ENCODE measurements at regions not wholly inside any gene's neighbourhood (a gene's known extent, or its start where the extent isn't known, plus 50 kb on each side); places are given as distances from the start of the nearest gene placed in this dataset.
"Not testable (repeated sequence)": the region's sequence is repeated elsewhere in the genome, so short reads cannot be mapped to it uniquely, and the experiment has no call there.

GRCh38 chr12:54799966-54800365 is 54.4 kb upstream of the MUCL1 start:
- not testable (repeated sequence) for H3K27ac ChIP-seq; H3K27me3 ChIP-seq (replicated peaks); H3K4me1 ChIP-seq (replicated peaks); H3K4me3 ChIP-seq; H3K9me3 ChIP-seq (replicated peaks); DNase-seq (ENCODE audit: low read depth in 1 of 2, low spot score in 2 of 2); H3K36me3 ChIP-seq

- H3K4me1 ChIP-seq (replicated peaks), result no peaks in the 10 kb centered on the region
- no peak overlapping the region for H3K4me3 ChIP-seq
- H3K27ac ChIP-seq, result no peak overlapping the region
- H3K27me3 ChIP-seq (replicated peaks), result no peaks in the 10 kb centered on the region
- H3K36me3 ChIP-seq, result no peaks in the 10 kb centered on the region
- no peak for DNase-seq (ENCODE audit: low read depth in 1 of 2, low spot score in 2 of 2)
- no peaks in the 10 kb centered on the region for H3K9me3 ChIP-seq (replicated peaks)
These were observed 55.7 kb upstream of the MUCL1 start for GRCh38 chr12:54798651-54799050.

GRCh38 chr12:54796991-54797390 is 57.3 kb upstream of the MUCL1 start:
- DNase-seq (ENCODE audit: low read depth in 1 of 2, low spot score in 2 of 2), result no peak
- no peak overlapping the region for H3K27ac ChIP-seq
- H3K4me1 ChIP-seq (replicated peaks), result no peaks in the 10 kb centered on the region
- H3K9me3 ChIP-seq (replicated peaks), result no peaks in the 10 kb centered on the region
- H3K4me3 ChIP-seq, result no peak overlapping the region
- no peaks in the 10 kb centered on the region for H3K36me3 ChIP-seq
- H3K27me3 ChIP-seq (replicated peaks), result no peaks in the 10 kb centered on the region

GRCh38 chr12:54795644-54796043 is 58.7 kb upstream of the MUCL1 start:
- H3K27me3 ChIP-seq (replicated peaks), result no peaks in the 10 kb centered on the region
- no peaks in the 10 kb centered on the region for H3K4me1 ChIP-seq (replicated peaks)
- DNase-seq (ENCODE audit: low read depth in 1 of 2, low spot score in 2 of 2), result no peak
- H3K9me3 ChIP-seq (replicated peaks), result no peaks in the 10 kb centered on the region
- no peak overlapping the region for H3K4me3 ChIP-seq
- no peak overlapping the region for H3K27ac ChIP-seq
- H3K36me3 ChIP-seq, result no peaks in the 10 kb centered on the region

GRCh38 chr12:54786081-54786480 is 68.2 kb upstream of the MUCL1 start:
- Histone ChIP-seq H3K27ac (no peak overlapping the region), H3K4me1 (replicated peaks) (no peaks in the 10 kb centered on the region), H3K4me3 (no peak overlapping the region), H3K27me3 (replicated peaks) (no peaks in the 10 kb centered on the region), H3K36me3 (no peaks in the 10 kb centered on the region), H3K9me3 (replicated peaks) (no peaks in the 10 kb centered on the region)
- no peak for DNase-seq (ENCODE audit: low read depth in 1 of 2, low spot score in 2 of 2)

- Histone ChIP-seq H3K4me3 (no peak overlapping the region), H3K36me3 (no peaks in the 10 kb centered on the region), H3K27ac (no peak overlapping the region), H3K4me1 (replicated peaks) (no peaks in the 10 kb centered on the region), H3K9me3 (replicated peaks) (no peaks in the 10 kb centered on the region), H3K27me3 (replicated peaks) (no peaks in the 10 kb centered on the region)
- DNase-seq (ENCODE audit: low read depth in 1 of 2, low spot score in 2 of 2), result no peak
These were observed 70.2 kb upstream of the MUCL1 start for GRCh38 chr12:54784115-54784514.

- H3K4me1 ChIP-seq (replicated peaks); H3K9me3 ChIP-seq (replicated peaks); DNase-seq (ENCODE audit: low read depth in 1 of 2, low spot score in 2 of 2): not testable (repeated sequence)
These were observed 77.3 kb upstream of the MUCL1 start for GRCh38 chr12:54777031-54777430.

GRCh38 chr12:54773593-54773992 is 80.7 kb upstream of the MUCL1 start:
- no peaks in the 10 kb centered on the region for H3K4me1 ChIP-seq (replicated peaks)
- no peak for DNase-seq (ENCODE audit: low read depth in 1 of 2, low spot score in 2 of 2)
- no peaks in the 10 kb centered on the region for H3K9me3 ChIP-seq (replicated peaks)
- no peak overlapping the region for H3K4me3 ChIP-seq
- H3K36me3 ChIP-seq, result no peaks in the 10 kb centered on the region
- 0 out of 2 replicates have a peak, but pooled peaks cover 2% of the 10 kb centered on the region for H3K27me3 ChIP-seq (replicated peaks)
- H3K27ac ChIP-seq, result no peak overlapping the region

More at GRCh38 chr12:54777031-54777430, 77.3 kb upstream of the MUCL1 start:
- H3K4me3 ChIP-seq; H3K27ac ChIP-seq; H3K36me3 ChIP-seq; H3K27me3 ChIP-seq (replicated peaks): not testable (repeated sequence)

- H3K9me3 ChIP-seq (replicated peaks), result no peaks in the 10 kb centered on the region
- H3K27me3 ChIP-seq (replicated peaks), result no peaks in the 10 kb centered on the region
- H3K27ac ChIP-seq, result no peak overlapping the region
- no peaks in the 10 kb centered on the region for H3K36me3 ChIP-seq
- no peak overlapping the region for H3K4me3 ChIP-seq
- H3K4me1 ChIP-seq (replicated peaks), result no peaks in the 10 kb centered on the region
- DNase-seq (ENCODE audit: low read depth in 1 of 2, low spot score in 2 of 2), result no peak
These were observed 88.7 kb upstream of the MUCL1 start for GRCh38 chr12:54765652-54766051.

GRCh38 chr12:54762390-54762789 is 91.9 kb upstream of the MUCL1 start:
- DNase-seq (ENCODE audit: low read depth in 1 of 2, low spot score in 2 of 2), result no peak
- Histone ChIP-seq H3K36me3 (no peaks in the 10 kb centered on the region), H3K4me3 (no peak overlapping the region), H3K27ac (no peak overlapping the region), H3K9me3 (replicated peaks) (no peaks in the 10 kb centered on the region), H3K4me1 (replicated peaks) (no peaks in the 10 kb centered on the region), H3K27me3 (replicated peaks) (no peaks in the 10 kb centered on the region)

GRCh38 chr12:54759751-54760150 is 94.6 kb upstream of the MUCL1 start:
- DNase-seq (ENCODE audit: low read depth in 1 of 2, low spot score in 2 of 2), result no peak
- H3K27me3 ChIP-seq (replicated peaks), result no peaks in the 10 kb centered on the region
- no peaks in the 10 kb centered on the region for H3K36me3 ChIP-seq
- H3K4me1 ChIP-seq (replicated peaks), result no peaks in the 10 kb centered on the region
- H3K27ac ChIP-seq, result no peak overlapping the region
- H3K9me3 ChIP-seq (replicated peaks), result no peaks in the 10 kb centered on the region
- no peak overlapping the region for H3K4me3 ChIP-seq

GRCh38 chr12:54751493-54751892 is 102.8 kb upstream of the MUCL1 start:
- no peaks in the 10 kb centered on the region for H3K36me3 ChIP-seq
- no peaks in the 10 kb centered on the region for H3K4me1 ChIP-seq (replicated peaks)
- no peak for DNase-seq (ENCODE audit: low read depth in 1 of 2, low spot score in 2 of 2)
- no peak overlapping the region for H3K27ac ChIP-seq
- H3K4me3 ChIP-seq, result no peak overlapping the region
- H3K9me3 ChIP-seq (replicated peaks), result no peaks in the 10 kb centered on the region
- no peaks in the 10 kb centered on the region; the same call in 1 of the 2 replicates for H3K27me3 ChIP-seq (replicated peaks)

GRCh38 chr12:54749191-54749818 is 101.1 kb upstream of the DCD start:
- DNase-seq (ENCODE audit: low read depth in 1 of 2, low spot score in 2 of 2), result peak in 1 of 2 experiments; percentile 6
- no peaks in the 10 kb centered on the region for H3K4me1 ChIP-seq (replicated peaks)
- no peak overlapping the region for H3K27ac ChIP-seq
- no peaks in the 10 kb centered on the region for H3K9me3 ChIP-seq (replicated peaks)
- H3K36me3 ChIP-seq, result no peaks in the 10 kb centered on the region
- H3K4me3 ChIP-seq, result no peak overlapping the region
- H3K27me3 ChIP-seq (replicated peaks), result no peaks in the 10 kb centered on the region; the same call in 1 of the 2 replicates

GRCh38 chr12:54744590-54744989 is 96.4 kb upstream of the DCD start:
- Histone ChIP-seq H3K4me3 (no peak overlapping the region), H3K9me3 (replicated peaks) (no peaks in the 10 kb centered on the region), H3K27me3 (replicated peaks) (no peaks in the 10 kb centered on the region), H3K27ac (no peak overlapping the region), H3K36me3 (no peaks in the 10 kb centered on the region), H3K4me1 (replicated peaks) (no peaks in the 10 kb centered on the region)
- DNase-seq (ENCODE audit: low read depth in 1 of 2, low spot score in 2 of 2), result no peak

GRCh38 chr12:54740882-54741281 is 92.7 kb upstream of the DCD start:
- H3K27ac ChIP-seq, result no peak overlapping the region
- H3K4me1 ChIP-seq (replicated peaks), result no peaks in the 10 kb centered on the region
- H3K4me3 ChIP-seq, result no peak overlapping the region
- H3K9me3 ChIP-seq (replicated peaks), result no peaks in the 10 kb centered on the region
- H3K27me3 ChIP-seq (replicated peaks), result no peaks in the 10 kb centered on the region
- no peak for DNase-seq (ENCODE audit: low read depth in 1 of 2, low spot score in 2 of 2)
- H3K36me3 ChIP-seq, result no peaks in the 10 kb centered on the region
